Esophagus muscularis mucosa (tissue), 4 donors: ENCODE measurements at regions not wholly inside any gene's neighbourhood (a gene's known extent, or its start where the extent isn't known, plus 50 kb on each side); places are given as distances from the start of the nearest gene placed in this dataset.
"Not testable (repeated sequence)": the region's sequence is repeated elsewhere in the genome, so short reads cannot be mapped to it uniquely, and the experiment has no call there.

ENCODE experiments used
- EP300 ChIP-seq: sonication (generic); formaldehyde crosslinking; IDR thresholded peaks from one replicate; pipeline ENCODE4 v1.6.1; 2017; ENCODE audit warnings: antibody characterized with exemption
- POLR2A ChIP-seq: fragments of 450-650 bp; IDR thresholded peaks from one replicate; pipeline ENCODE4 v1.6.1; 2017; ENCODE audit warnings: antibody characterized with exemption, moderate library complexity, mild to moderate bottlenecking, low read depth
- POLR2AphosphoS5 ChIP-seq, 2 donors: sonication (generic); formaldehyde crosslinking; IDR thresholded peaks; one replicate each; pipeline ENCODE4 v1.6.1; 2017; ENCODE audit warnings: antibody characterized with exemption in 2 of 2
- TF ChIP-seq, protein P1 (sequence below), 3 experiments: fragments of 200-600 bp in 2 of 3; fragments of 450-650 bp in 1 of 3; sonication (generic) in 2 of 3; IDR thresholded peaks; one replicate each; pipeline ENCODE4 v1.5.1; 2017 to 2019; ENCODE audit warnings: antibody characterized with exemption in 3 of 3, mild to moderate bottlenecking in 2 of 3, moderate library complexity in 1 of 3

DNA sequence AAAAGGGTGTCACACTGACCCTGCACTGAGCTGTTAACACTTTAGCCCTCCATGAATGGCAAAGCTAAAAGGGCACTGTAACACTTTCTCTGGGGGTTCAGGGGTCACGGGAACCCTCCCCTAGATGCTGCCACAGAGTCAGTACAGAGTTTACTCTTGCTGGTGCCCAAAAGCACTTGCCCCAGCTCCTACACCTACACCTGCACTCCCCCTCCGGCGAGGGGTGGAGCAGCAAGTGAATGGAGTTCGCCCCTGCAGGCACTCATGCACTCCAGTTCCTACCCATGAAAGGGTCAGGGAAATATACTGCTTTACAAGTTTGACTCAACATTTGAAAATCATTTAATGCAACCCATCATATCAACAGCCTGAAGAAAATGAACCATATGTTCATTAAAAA, 355.7 kb upstream of the SPATA31A3 start:
- TF ChIP-seq, protein P1, sequence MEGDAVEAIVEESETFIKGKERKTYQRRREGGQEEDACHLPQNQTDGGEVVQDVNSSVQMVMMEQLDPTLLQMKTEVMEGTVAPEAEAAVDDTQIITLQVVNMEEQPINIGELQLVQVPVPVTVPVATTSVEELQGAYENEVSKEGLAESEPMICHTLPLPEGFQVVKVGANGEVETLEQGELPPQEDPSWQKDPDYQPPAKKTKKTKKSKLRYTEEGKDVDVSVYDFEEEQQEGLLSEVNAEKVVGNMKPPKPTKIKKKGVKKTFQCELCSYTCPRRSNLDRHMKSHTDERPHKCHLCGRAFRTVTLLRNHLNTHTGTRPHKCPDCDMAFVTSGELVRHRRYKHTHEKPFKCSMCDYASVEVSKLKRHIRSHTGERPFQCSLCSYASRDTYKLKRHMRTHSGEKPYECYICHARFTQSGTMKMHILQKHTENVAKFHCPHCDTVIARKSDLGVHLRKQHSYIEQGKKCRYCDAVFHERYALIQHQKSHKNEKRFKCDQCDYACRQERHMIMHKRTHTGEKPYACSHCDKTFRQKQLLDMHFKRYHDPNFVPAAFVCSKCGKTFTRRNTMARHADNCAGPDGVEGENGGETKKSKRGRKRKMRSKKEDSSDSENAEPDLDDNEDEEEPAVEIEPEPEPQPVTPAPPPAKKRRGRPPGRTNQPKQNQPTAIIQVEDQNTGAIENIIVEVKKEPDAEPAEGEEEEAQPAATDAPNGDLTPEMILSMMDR (IDR thresholded peaks at IDR 0.05): not testable (repeated sequence)
- not testable (repeated sequence) for TF ChIP-seq POLR2AphosphoS5 (IDR thresholded peaks at IDR 0.05); EP300; POLR2A
